HG02588 (cell line): ENCODE measurements at regions not wholly inside any gene's neighbourhood (a gene's known extent, or its start where the extent isn't known, plus 50 kb on each side); places are given as distances from the start of the nearest gene placed in this dataset.

Experiments used
- ATAC-seq: cut with Tn5 transposase; IDR thresholded peaks from one replicate; pipeline ENCODE4 v1.9.1; 2021; ENCODE audit warnings: mild to moderate bottlenecking, moderate library complexity; ENCODE audit not compliant: unreplicated experiment

GRCh38 chr5:60018091-60018490, 124.6 kb upstream of the PDE4D start:
- no peak for ATAC-seq

GRCh38 chr5:60014331-60014730, 120.8 kb upstream of the PDE4D start:
- no peak for ATAC-seq

DNA sequence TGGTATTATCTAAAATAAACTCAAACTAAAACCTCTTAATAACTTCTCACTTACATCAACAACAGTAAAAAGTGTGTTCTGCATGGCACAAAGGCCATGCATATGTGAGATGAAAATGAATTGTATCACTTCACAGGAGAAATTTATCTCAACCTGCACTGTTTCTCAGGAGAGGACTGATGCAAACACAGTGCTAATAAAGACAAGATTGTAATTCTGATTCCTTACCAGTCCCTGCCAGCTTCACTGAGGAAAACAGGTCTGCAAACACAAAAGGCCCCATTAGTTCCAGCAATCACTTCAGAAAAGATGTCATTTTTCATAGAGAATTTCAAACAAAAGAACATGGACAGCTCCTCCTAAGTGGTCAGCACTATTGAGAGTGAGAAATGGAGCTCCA, 117.3 kb upstream of the PDE4D start:
- ATAC-seq = no peak

DNA sequence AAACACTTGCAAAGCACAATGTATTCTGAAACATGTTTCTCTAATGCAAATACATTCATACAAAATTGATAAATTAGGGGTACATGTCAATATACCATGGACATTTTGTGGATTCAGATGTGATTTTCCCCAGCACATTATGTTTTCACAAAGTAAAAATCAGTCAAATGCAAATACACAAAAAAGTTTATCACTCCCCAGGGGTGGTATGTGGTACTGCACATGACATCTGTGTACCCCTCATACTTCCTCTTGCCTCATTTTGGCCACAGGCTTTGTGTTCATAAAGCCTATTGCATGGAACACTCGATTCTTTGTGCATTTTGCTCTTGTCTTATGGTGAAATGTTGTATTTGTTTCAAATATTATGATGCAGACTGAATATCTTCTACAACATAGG, 116.8 kb upstream of the PDE4D start:
- ATAC-seq = no peak

- no peak for ATAC-seq
Observed at GRCh38 chr5:60007729-60008128, 114.2 kb upstream of the PDE4D start.

DNA sequence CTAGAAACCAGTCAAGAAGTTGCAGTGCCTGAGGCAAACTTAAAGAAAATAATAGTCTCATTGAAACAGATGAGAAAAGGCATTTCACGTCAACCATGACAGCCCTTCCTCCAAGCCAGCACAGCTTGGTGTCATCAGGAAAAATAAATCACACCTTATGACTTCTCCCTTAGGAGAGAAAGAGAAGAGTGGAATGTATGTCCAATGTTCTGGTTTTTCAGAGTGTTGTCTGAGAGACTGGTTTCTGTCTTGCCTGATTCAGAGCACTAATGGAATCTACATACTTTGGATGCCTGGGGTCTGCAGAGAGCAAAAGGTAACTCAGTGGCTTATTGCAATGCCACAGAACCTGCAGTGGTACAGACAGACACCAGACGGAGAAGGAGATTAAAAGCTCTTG, 105.5 kb upstream of the PDE4D start:
- no peak for ATAC-seq

GRCh38 chr5:59992206-59992605, 98.7 kb upstream of the PDE4D start:
- no peak for ATAC-seq

DNA sequence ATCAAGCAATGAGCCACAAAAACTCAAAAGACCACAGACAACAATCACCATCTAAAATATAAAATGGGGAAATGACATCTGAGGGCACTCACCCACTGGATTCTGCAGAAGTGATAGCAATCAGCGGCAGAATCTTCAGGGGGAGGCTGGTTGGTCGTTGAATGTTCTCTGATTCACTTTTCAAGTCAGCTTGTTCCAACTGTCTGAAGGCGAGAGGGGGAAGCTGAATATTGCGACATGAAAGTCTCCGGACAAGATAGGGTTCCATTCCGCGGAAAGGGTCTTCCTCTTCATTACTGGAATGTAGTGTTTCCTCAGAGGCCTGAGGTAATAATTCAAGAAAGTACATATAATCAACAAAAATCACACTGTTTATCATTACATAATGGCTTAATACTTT, 94.9 kb upstream of the PDE4D start:
- ATAC-seq = no peak

- ATAC-seq = no peak
Observed at GRCh38 chr5:59976342-59976741, 82.8 kb upstream of the PDE4D start.

DNA sequence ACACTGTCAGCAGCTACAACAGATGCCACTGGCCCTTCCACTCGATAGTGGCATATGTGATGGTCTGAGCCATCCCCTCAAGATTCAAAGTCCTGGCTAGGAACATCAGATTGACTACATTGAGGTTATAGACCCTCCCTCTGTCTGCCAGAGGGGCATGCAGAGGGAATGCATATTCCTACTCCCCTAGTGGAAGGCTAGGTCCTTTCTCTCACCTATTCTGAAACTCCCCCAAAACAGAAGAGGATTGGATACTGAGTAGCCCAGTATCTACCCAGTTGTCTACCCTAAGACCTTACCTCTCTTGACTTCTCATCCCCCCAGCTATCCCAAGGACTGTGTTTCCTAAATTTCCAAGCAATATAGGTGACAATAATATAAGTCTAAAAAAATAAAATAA, 78.5 kb upstream of the PDE4D start:
- no peak for ATAC-seq

GRCh38 chr5:59959330-59959729, 65.8 kb upstream of the PDE4D start:
- no peak for ATAC-seq

DNA sequence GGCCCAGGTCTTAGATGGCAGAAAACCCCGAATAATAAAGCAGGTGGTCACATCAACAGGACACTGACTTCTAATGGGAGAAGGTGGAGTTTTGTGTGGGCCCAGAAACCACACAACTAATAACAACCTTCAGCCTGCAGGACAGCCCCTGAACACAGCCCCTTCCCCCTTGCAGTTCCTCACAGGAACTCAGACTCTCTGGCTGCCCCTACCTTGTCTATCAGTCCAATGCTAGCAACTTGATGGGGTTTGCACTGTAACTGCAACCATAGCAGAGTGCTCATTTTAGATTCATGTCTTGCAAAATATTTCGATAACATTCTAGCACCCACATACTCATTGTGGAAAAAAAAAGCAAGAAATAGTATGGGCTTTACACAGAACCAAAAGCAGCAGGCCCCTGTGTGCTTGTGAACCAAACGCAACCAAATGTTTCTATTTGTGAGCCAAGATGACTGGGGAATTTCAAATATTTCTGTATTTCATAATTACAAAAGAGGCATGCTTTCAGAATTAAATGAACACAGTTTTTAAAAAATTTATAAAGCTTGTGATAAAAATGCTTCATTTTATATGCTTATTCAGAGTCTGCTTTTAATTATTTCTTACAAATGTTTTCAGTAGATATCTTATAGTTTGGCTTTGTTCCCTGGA, 62.7 kb upstream of the PDE4D start:
- ATAC-seq = no peak

DNA sequence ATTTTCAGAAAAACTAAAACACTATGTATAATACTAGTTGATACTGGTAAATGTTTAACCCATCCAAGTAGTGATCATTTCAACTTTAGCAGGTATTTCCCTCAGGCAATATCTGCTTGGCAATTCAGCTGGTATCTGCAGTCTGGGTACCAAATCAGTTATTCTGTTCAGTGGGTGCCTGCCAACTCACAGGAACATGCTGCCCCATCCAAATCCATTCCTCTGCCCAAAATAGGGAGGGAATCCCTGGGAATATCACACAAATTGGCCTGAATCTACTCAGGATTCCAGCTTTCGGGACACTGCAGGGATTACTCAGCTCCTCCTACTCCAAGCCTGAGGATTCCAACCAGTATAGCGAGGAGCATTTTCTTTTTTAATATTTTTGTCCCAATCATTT, 61.7 kb upstream of the PDE4D start:
- no peak for ATAC-seq

GRCh38 chr5:59943452-59944113, 50.1 kb upstream of the PDE4D start:
- ATAC-seq = no peak
